ENCODE measurements at regions not wholly inside any gene's neighbourhood (a gene's known extent, or its start where the extent isn't known, plus 50 kb on each side); places are given as distances from the start of the nearest gene placed in this dataset.

- no peak for DNase-seq (ENCODE audit: low read depth)
Observed at GRCh38 chr2:67339234-67339885, 57.8 kb upstream of the ETAA1 start.

GRCh38 chr2:67340133-67341011 lies 56.8 kb upstream of the ETAA1 start:
- no peak for DNase-seq (ENCODE audit: low read depth)

- no peak for DNase-seq (ENCODE audit: low read depth)
Observed at GRCh38 chr2:67341012-67341318, 56.2 kb upstream of the ETAA1 start.

- no peak for DNase-seq (ENCODE audit: low read depth)
Observed at GRCh38 chr2:67341336-67341735, 55.8 kb upstream of the ETAA1 start.

GRCh38 chr2:67342394-67342793 lies 54.7 kb upstream of the ETAA1 start:
- DNase-seq (ENCODE audit: low read depth): no peak

- no peak for DNase-seq (ENCODE audit: low read depth)
Observed at GRCh38 chr2:67346718-67347407, 50.3 kb upstream of the ETAA1 start.
